Breast epithelium (tissue), 4 donors: ENCODE measurements at regions not wholly inside any gene's neighbourhood (a gene's known extent, or its start where the extent isn't known, plus 50 kb on each side); places are given as distances from the start of the nearest gene placed in this dataset.

ENCODE experiments used
- DNase-seq, 2 donors: peaks; one replicate each; pipeline ENCODE4 v3.0.0-alpha.2; 2019; ENCODE audit warnings: low spot score in 2 of 2
- H3K27ac ChIP-seq, 2 donors: fragments of 200-600 bp; sonication (generic) in 1 of 2; one replicate each; pipeline ENCODE4 v1.5.1; 2016 to 2019; ENCODE audit warnings: mild to moderate bottlenecking in 1 of 2
- H3K27me3 ChIP-seq, 2 donors: fragments of 200-600 bp; sonication (generic) in 1 of 2; one replicate each; pipeline versions ENCODE4 v1.5.1 to v1.6.0; 2017 to 2019; ENCODE audit warnings: control low read depth in 1 of 2, mild to moderate bottlenecking in 1 of 2
- H3K36me3 ChIP-seq: fragments of 200-600 bp; one replicate; pipeline ENCODE4 v1.5.1; 2019
- H3K4me1 ChIP-seq, 2 donors: fragments of 200-600 bp; sonication (generic); one replicate each; pipeline ENCODE4 v1.5.1; 2016 to 2019; ENCODE audit warnings: control low read depth in 1 of 2
- H3K4me3 ChIP-seq, 3 donors: fragments of 200-600 bp; sonication (generic); 1 replicate in 2 of 3; 2 replicates in 1 of 3; pipeline ENCODE4 v1.5.1; 2016 to 2019; ENCODE audit warnings: mild to moderate bottlenecking in 3 of 3, moderate library complexity in 2 of 3
- H3K9me3 ChIP-seq, 2 donors: fragments of 200-600 bp; sonication (generic) in 1 of 2; one replicate each; pipeline ENCODE4 v1.5.1; 2016 to 2019; ENCODE audit warnings: control low read depth in 1 of 2
- CTCF ChIP-seq, 3 donors: fragments of 450-650 bp; IDR thresholded peaks; one replicate each; pipeline ENCODE4 v1.5.1; 2016 to 2017; ENCODE audit warnings: antibody characterized with exemption in 3 of 3, mild to moderate bottlenecking in 3 of 3, moderate library complexity in 3 of 3
- POLR2A ChIP-seq: fragments of 450-650 bp; IDR thresholded peaks from one replicate; pipeline ENCODE4 v1.6.1; 2016; ENCODE audit warnings: antibody characterized with exemption, mild to moderate bottlenecking, moderate library complexity
- POLR2AphosphoS5 ChIP-seq, 3 donors: sonication (generic); formaldehyde crosslinking; IDR thresholded peaks; one replicate each; pipeline ENCODE4 v1.6.1; 2017; ENCODE audit warnings: antibody characterized with exemption in 3 of 3
- intact Hi-C: fragments of 100-400 bp; cut with DNase I; formaldehyde crosslinking; loops from one replicate; pipeline ENCODE4 v1.15.1; 2023; ENCODE audit warnings: low total_unique reads

GRCh38 chr9:665296-665695 lies 176.2 kb upstream of the DMRT1 start:
- intact Hi-C loops: no loop called here
- Histone ChIP-seq H3K4me1 (no peaks in the 10 kb centered on the region), H3K27me3 (no peaks in the 10 kb centered on the region), H3K4me3 (no peak overlapping the region), H3K36me3 (no peaks in the 10 kb centered on the region), H3K9me3 (no peaks in the 10 kb centered on the region), H3K27ac (no peak overlapping the region)
- no peak for DNase-seq
- no peak for TF ChIP-seq CTCF (IDR thresholded peaks at IDR 0.05)
- TF ChIP-seq POLR2A: no peak
- no peak for TF ChIP-seq POLR2AphosphoS5 (IDR thresholded peaks at IDR 0.05)

- TF ChIP-seq POLR2AphosphoS5 (IDR thresholded peaks at IDR 0.05) (no peak), POLR2A (no peak), CTCF (IDR thresholded peaks at IDR 0.05) (no peak)
- intact Hi-C loops: no loop called here
- no peak overlapping the region for H3K27ac ChIP-seq
These were observed 169.5 kb upstream of the DMRT1 start for GRCh38 chr9:671997-672396.

GRCh38 chr9:672851-673250 lies 168.6 kb upstream of the DMRT1 start:
- DNase-seq: no peak
- H3K27me3 ChIP-seq: no peaks in the 10 kb centered on the region
- no peaks in the 10 kb centered on the region for H3K9me3 ChIP-seq
- TF ChIP-seq CTCF (IDR thresholded peaks at IDR 0.05) (no peak), POLR2AphosphoS5 (IDR thresholded peaks at IDR 0.05) (no peak), POLR2A (no peak)
- H3K36me3 ChIP-seq: no peaks in the 10 kb centered on the region
- intact Hi-C loops: no loop called here
- H3K4me3 ChIP-seq: no peak overlapping the region
- no peaks in the 10 kb centered on the region for H3K4me1 ChIP-seq
- no peak overlapping the region for H3K27ac ChIP-seq

More at GRCh38 chr9:671997-672396, 169.5 kb upstream of the DMRT1 start:
- Histone ChIP-seq H3K4me3 (no peak overlapping the region), H3K27me3 (no peaks in the 10 kb centered on the region), H3K36me3 (no peaks in the 10 kb centered on the region), H3K9me3 (no peaks in the 10 kb centered on the region), H3K4me1 (no peaks in the 10 kb centered on the region)
- DNase-seq: no peak

- H3K9me3 ChIP-seq: no peaks in the 10 kb centered on the region
- H3K4me1 ChIP-seq: no peaks in the 10 kb centered on the region
- intact Hi-C loops: no loop called here
- no peaks in the 10 kb centered on the region for H3K27me3 ChIP-seq
- peak in 1 of 2 donors; percentile 55 for DNase-seq
- H3K36me3 ChIP-seq: no peaks in the 10 kb centered on the region
- TF ChIP-seq POLR2AphosphoS5 (IDR thresholded peaks at IDR 0.05) (peak in 1 of 3 donors; percentile 43), CTCF (IDR thresholded peaks at IDR 0.05) (no peak), POLR2A (no peak)
- H3K27ac ChIP-seq: peak overlapping the region; percentile 75 to 77
- H3K4me3 ChIP-seq: no peak overlapping the region
These were observed 168.1 kb upstream of the DMRT1 start for GRCh38 chr9:673264-673965.

- intact Hi-C loops: no loop called here
These were observed 167.5 kb upstream of the DMRT1 start for GRCh38 chr9:673966-674526.

More at GRCh38 chr9:673966-674526, 167.5 kb upstream of the DMRT1 start:
- DNase-seq: no peak
- Histone ChIP-seq H3K4me3 (no peak overlapping the region), H3K36me3 (no peaks in the 10 kb centered on the region), H3K27ac (peak overlapping the region; percentile 75 to 77), H3K4me1 (no peaks in the 10 kb centered on the region), H3K9me3 (no peaks in the 10 kb centered on the region), H3K27me3 (no peaks in the 10 kb centered on the region)
- no peak for TF ChIP-seq CTCF (IDR thresholded peaks at IDR 0.05)
